Astrocyte (in vitro differentiated cells and primary cell): ENCODE measurements at regions not wholly inside any gene's neighbourhood (a gene's known extent, or its start where the extent isn't known, plus 50 kb on each side); places are given as distances from the start of the nearest gene placed in this dataset.
"Not testable (repeated sequence)": the region's sequence is repeated elsewhere in the genome, so short reads cannot be mapped to it uniquely, and the experiment has no call there.

Source experiments
- DNase-seq: peaks from one replicate; pipeline ENCODE4 v3.0.0-alpha.2; 2010; ENCODE audit warnings: low read depth
- FAIRE-seq: peaks from 2 replicates; lab custom pipeline; 2011; peaks lifted over from hg19 to GRCh38; lab: Jason Lieb, UNC
- H2AFZ ChIP-seq: 2 replicates; pipeline ENCODE4 v1.6.0; 2012; ENCODE audit warnings: low read depth, low read length, inconsistent platforms
- H3K27ac ChIP-seq: 2 replicates; pipeline ENCODE4 v1.5.1; 2011; ENCODE audit warnings: low read depth, low read length, inconsistent platforms
- H3K27me3 ChIP-seq: 2 replicates; pipeline ENCODE4 v1.6.0; 2011; ENCODE audit warnings: low read length, inconsistent platforms; ENCODE audit not compliant: insufficient read depth
- H3K36me3 ChIP-seq: 2 replicates; pipeline ENCODE4 v1.5.1; 2011; ENCODE audit warnings: low read length, inconsistent platforms; ENCODE audit not compliant: insufficient read depth
- H3K4me1 ChIP-seq: 2 replicates; pipeline ENCODE4 v1.5.1; 2011; ENCODE audit warnings: low read length, inconsistent platforms; ENCODE audit not compliant: insufficient read depth
- H3K4me2 ChIP-seq: 2 replicates; pipeline ENCODE4 v1.6.0; 2012; ENCODE audit warnings: low read length, inconsistent platforms
- H3K4me3 ChIP-seq: 2 replicates; pipeline ENCODE4 v1.5.1; 2011; ENCODE audit warnings: low read depth, mild to moderate bottlenecking, low read length, inconsistent platforms; ENCODE audit not compliant: insufficient read depth
- H3K79me2 ChIP-seq: 2 replicates; pipeline ENCODE4 v1.6.0; 2012; ENCODE audit warnings: mild to moderate bottlenecking, low read length, inconsistent platforms; ENCODE audit not compliant: insufficient read depth
- H3K9ac ChIP-seq: 2 replicates; pipeline ENCODE4 v1.6.0; 2012; ENCODE audit warnings: mild to moderate bottlenecking, low read length, inconsistent platforms
- H3K9me3 ChIP-seq: 2 replicates; pipeline ENCODE4 v1.5.1; 2012; ENCODE audit warnings: low read depth, mild to moderate bottlenecking, low read length, inconsistent platforms; ENCODE audit not compliant: insufficient read depth
- H4K20me1 ChIP-seq: 2 replicates; pipeline ENCODE4 v1.6.0; 2012; ENCODE audit warnings: low read length, inconsistent platforms; ENCODE audit not compliant: insufficient read depth
- H3K27ac Mint-ChIP-seq: one replicate; pipeline ENCODE4 v1.8.0; 2021; ENCODE audit warnings: mild to moderate bottlenecking, mixed read lengths; ENCODE audit not compliant: unreplicated experiment
- H3K27me3 Mint-ChIP-seq: one replicate; pipeline ENCODE4 v1.8.0; 2021; ENCODE audit warnings: low read depth, mixed read lengths; ENCODE audit not compliant: unreplicated experiment
- H3K36me3 Mint-ChIP-seq: one replicate; pipeline ENCODE4 v1.8.0; 2021; ENCODE audit warnings: low read depth, mixed read lengths; ENCODE audit not compliant: unreplicated experiment
- H3K4me1 Mint-ChIP-seq: one replicate; pipeline ENCODE4 v1.8.0; 2021; ENCODE audit warnings: low read depth, mixed read lengths; ENCODE audit not compliant: unreplicated experiment
- H3K4me3 Mint-ChIP-seq: one replicate; pipeline ENCODE4 v1.8.0; 2021; ENCODE audit warnings: mild to moderate bottlenecking, moderate library complexity, mixed read lengths; ENCODE audit not compliant: unreplicated experiment
- H3K9me3 Mint-ChIP-seq: one replicate; pipeline ENCODE4 v1.8.0; 2021; ENCODE audit warnings: mild to moderate bottlenecking, mixed read lengths; ENCODE audit not compliant: unreplicated experiment
- EZH2 ChIP-seq: IDR thresholded peaks from 2 replicates; pipeline ENCODE4 v1.6.1; 2012; ENCODE audit warnings: mild to moderate bottlenecking, low read length, inconsistent platforms; ENCODE audit not compliant: insufficient read depth
- TF ChIP-seq, protein P1 (sequence below): IDR thresholded peaks from 2 replicates; pipeline ENCODE4 v1.5.1; 2011; ENCODE audit warnings: low read depth, mild to moderate bottlenecking, inconsistent platforms, low read length, moderate library complexity; ENCODE audit not compliant: insufficient read depth

DNA sequence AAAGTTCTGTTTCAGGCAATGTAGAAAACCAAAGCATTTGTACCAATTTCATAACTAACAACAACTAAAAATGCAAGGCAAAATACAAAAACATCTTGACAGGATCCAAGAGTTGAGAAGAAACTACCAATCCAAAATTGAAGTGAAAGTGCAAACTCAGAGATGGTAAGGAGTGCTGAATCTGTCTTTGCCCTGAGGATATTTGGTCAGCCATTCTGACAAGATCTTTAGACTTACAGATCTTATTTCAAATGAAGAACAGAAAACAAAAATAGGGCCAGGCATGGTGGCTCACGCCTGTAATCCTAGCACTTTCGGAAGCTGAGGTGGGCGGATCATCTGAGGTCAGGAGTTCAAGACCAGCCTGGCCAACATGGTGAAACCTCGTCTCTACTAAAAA lies 412.8 kb downstream of the ZFHX3 start:
- no peak overlapping the region for H3K27ac Mint-ChIP-seq
- Histone ChIP-seq H3K27ac (no peak overlapping the region), H3K4me1 (no peaks in the 10 kb centered on the region), H3K36me3 (no peaks in the 10 kb centered on the region), H2AFZ (no peak overlapping the region), H4K20me1 (no peaks in the 10 kb centered on the region), H3K4me2 (no peak overlapping the region), H3K79me2 (no peaks in the 10 kb centered on the region), H3K9me3 (no peaks in the 10 kb centered on the region), H3K9ac (no peak overlapping the region), H3K27me3 (no peaks in the 10 kb centered on the region), H3K4me3 (no peak overlapping the region)
- FAIRE-seq (peak; percentile 32), DNase-seq (no peak)
- H3K4me1 Mint-ChIP-seq = no peaks in the 10 kb centered on the region
- no peak overlapping the region for H3K4me3 Mint-ChIP-seq
- no peaks in the 10 kb centered on the region for H3K27me3 Mint-ChIP-seq
- H3K36me3 Mint-ChIP-seq = no peaks in the 10 kb centered on the region
- peaks cover 2% of the 10 kb centered on the region for H3K9me3 Mint-ChIP-seq
- no peak for TF ChIP-seq EZH2
- TF ChIP-seq, protein P1, sequence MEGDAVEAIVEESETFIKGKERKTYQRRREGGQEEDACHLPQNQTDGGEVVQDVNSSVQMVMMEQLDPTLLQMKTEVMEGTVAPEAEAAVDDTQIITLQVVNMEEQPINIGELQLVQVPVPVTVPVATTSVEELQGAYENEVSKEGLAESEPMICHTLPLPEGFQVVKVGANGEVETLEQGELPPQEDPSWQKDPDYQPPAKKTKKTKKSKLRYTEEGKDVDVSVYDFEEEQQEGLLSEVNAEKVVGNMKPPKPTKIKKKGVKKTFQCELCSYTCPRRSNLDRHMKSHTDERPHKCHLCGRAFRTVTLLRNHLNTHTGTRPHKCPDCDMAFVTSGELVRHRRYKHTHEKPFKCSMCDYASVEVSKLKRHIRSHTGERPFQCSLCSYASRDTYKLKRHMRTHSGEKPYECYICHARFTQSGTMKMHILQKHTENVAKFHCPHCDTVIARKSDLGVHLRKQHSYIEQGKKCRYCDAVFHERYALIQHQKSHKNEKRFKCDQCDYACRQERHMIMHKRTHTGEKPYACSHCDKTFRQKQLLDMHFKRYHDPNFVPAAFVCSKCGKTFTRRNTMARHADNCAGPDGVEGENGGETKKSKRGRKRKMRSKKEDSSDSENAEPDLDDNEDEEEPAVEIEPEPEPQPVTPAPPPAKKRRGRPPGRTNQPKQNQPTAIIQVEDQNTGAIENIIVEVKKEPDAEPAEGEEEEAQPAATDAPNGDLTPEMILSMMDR = no peak

GRCh38 chr16:72627182-72627896 lies 420.6 kb downstream of the ZFHX3 start:
- H3K27me3 ChIP-seq, H3K4me2 ChIP-seq, H3K4me3 ChIP-seq, H3K9me3 Mint-ChIP-seq, H3K79me2 ChIP-seq, H4K20me1 ChIP-seq, FAIRE-seq, H2AFZ ChIP-seq, DNase-seq, H3K36me3 ChIP-seq, H3K27me3 Mint-ChIP-seq, H3K4me1 Mint-ChIP-seq, H3K4me1 ChIP-seq, H3K27ac ChIP-seq, H3K36me3 Mint-ChIP-seq, H3K9me3 ChIP-seq, H3K9ac ChIP-seq: not testable (repeated sequence)
- Mint-ChIP-seq H3K27ac (peak overlapping the region; percentile 37), H3K4me3 (peak overlapping the region; percentile 81)

DNA sequence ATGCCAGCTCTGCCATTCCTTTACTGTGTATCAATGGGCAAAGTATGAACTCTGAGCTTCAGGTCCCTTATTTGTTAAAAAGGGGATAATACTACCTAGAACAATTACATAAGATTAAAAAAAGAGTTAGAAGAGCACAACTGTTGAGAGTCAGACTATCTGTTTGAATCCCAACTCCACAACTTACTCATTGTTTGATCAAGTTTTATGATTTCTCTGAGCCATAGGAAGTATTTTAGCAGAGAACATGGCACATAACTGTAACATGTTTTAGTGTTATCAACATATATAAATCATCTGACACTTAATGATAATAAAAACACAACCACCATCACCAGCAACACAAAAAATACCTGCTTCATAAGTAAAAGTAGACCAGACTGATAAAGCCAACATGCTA lies 421.3 kb downstream of the ZFHX3 start:
- Histone ChIP-seq H3K9me3 (no peaks in the 10 kb centered on the region), H2AFZ (no peak overlapping the region), H3K9ac (no peak overlapping the region), H3K27ac (no peak overlapping the region), H3K4me1 (no peaks in the 10 kb centered on the region), H3K36me3 (no peaks in the 10 kb centered on the region), H3K4me2 (no peak overlapping the region), H3K79me2 (no peaks in the 10 kb centered on the region), H4K20me1 (peaks cover 3% of the 10 kb centered on the region), H3K4me3 (no peak overlapping the region), H3K27me3 (no peaks in the 10 kb centered on the region)
- Mint-ChIP-seq H3K4me1 (no peaks in the 10 kb centered on the region), H3K4me3 (peak overlapping the region; percentile 81), H3K36me3 (no peaks in the 10 kb centered on the region), H3K27me3 (no peaks in the 10 kb centered on the region), H3K9me3 (peaks cover 3% of the 10 kb centered on the region), H3K27ac (no peak overlapping the region)
- no peak for TF ChIP-seq EZH2
- TF ChIP-seq, protein P1 = no peak
- DNase-seq (no peak), FAIRE-seq (no peak)
